ENCODE measurements at regions not wholly inside any gene's neighbourhood (a gene's known extent, or its start where the extent isn't known, plus 50 kb on each side); places are given as distances from the start of the nearest gene placed in this dataset.

- H3K36me3 Mint-ChIP-seq (ENCODE audit: insufficient read depth, unreplicated experiment): no peaks in the 10 kb centered on the region
- no peak overlapping the region for H3K27ac Mint-ChIP-seq (ENCODE audit: low read depth, unreplicated experiment)
- H3K27me3 Mint-ChIP-seq (ENCODE audit: insufficient read depth, unreplicated experiment): no peaks in the 10 kb centered on the region
- BruUV-seq (replicated peaks): no TSS peak
- no peaks in the 10 kb centered on the region for H3K9me3 Mint-ChIP-seq (ENCODE audit: unreplicated experiment)
- intact Hi-C loops (cut with micrococcal nuclease): no loop called here
- ChIA-PET CTCF (interaction anchor here (0.6 to 0.8 kb wide), 3 partner anchors 160 to 660 kb away, joined by 3 to 5 read pairs (median 4); no protein-coding TSS in a partner anchor), POLR2A (interaction anchor here (0.7 to 1.1 kb wide), 2 partner anchors 47 to 360 kb away, joined by 3 read pairs; no protein-coding TSS in a partner anchor)
- TF ChIP-seq CTCF (IDR thresholded peaks at IDR 0.05; ENCODE audit: unreplicated experiment): no peak
- DNase-seq (ENCODE audit: unreplicated experiment): no peak
- H3K4me1 Mint-ChIP-seq (ENCODE audit: insufficient read depth, unreplicated experiment): peaks cover 13% of the 10 kb centered on the region
- H3K4me3 Mint-ChIP-seq (ENCODE audit: unreplicated experiment): no peak overlapping the region
Measured at GRCh38 chr9:108100571-108100970, 611.0 kb upstream of the KLF4 start.

GRCh38 chr9:108099854-108100253 lies 610.3 kb upstream of the KLF4 start:
- CTCF ChIA-PET: interaction anchor here (0.6 to 0.8 kb wide), 2 partner anchors 113 to 661 kb away, joined by 3 to 4 read pairs; no protein-coding TSS in a partner anchor
- POLR2A ChIA-PET: no interaction called here
- no TSS peak for BruUV-seq (replicated peaks)
- H3K36me3 Mint-ChIP-seq (ENCODE audit: insufficient read depth, unreplicated experiment): no peaks in the 10 kb centered on the region
- DNase-seq (ENCODE audit: unreplicated experiment): no peak
- TF ChIP-seq CTCF (IDR thresholded peaks at IDR 0.05; ENCODE audit: unreplicated experiment): no peak
- H3K9me3 Mint-ChIP-seq (ENCODE audit: unreplicated experiment): no peaks in the 10 kb centered on the region
- no peak overlapping the region for H3K27ac Mint-ChIP-seq (ENCODE audit: low read depth, unreplicated experiment)
- intact Hi-C loops (cut with micrococcal nuclease): no loop called here
- H3K4me3 Mint-ChIP-seq (ENCODE audit: unreplicated experiment): no peak overlapping the region
- H3K4me1 Mint-ChIP-seq (ENCODE audit: insufficient read depth, unreplicated experiment): peaks cover 14% of the 10 kb centered on the region
- H3K27me3 Mint-ChIP-seq (ENCODE audit: insufficient read depth, unreplicated experiment): no peaks in the 10 kb centered on the region

- CTCF ChIA-PET: interaction anchor here (1.1 kb wide), 1 partner anchor 28 kb away, joined by 3 read pairs; no protein-coding TSS in a partner anchor
- TF ChIP-seq CTCF (IDR thresholded peaks at IDR 0.05; ENCODE audit: unreplicated experiment): no peak
- peaks cover 24% of the 10 kb centered on the region for H3K4me1 Mint-ChIP-seq (ENCODE audit: insufficient read depth, unreplicated experiment)
- no peaks in the 10 kb centered on the region for H3K9me3 Mint-ChIP-seq (ENCODE audit: unreplicated experiment)
- DNase-seq (ENCODE audit: unreplicated experiment): no peak
- H3K27me3 Mint-ChIP-seq (ENCODE audit: insufficient read depth, unreplicated experiment): no peaks in the 10 kb centered on the region
- no peaks in the 10 kb centered on the region for H3K36me3 Mint-ChIP-seq (ENCODE audit: insufficient read depth, unreplicated experiment)
- POLR2A ChIA-PET: no interaction called here
- peak overlapping the region; percentile 73 for H3K27ac Mint-ChIP-seq (ENCODE audit: low read depth, unreplicated experiment)
- intact Hi-C loops (cut with micrococcal nuclease): no loop called here
- H3K4me3 Mint-ChIP-seq (ENCODE audit: unreplicated experiment): no peak overlapping the region
- BruUV-seq (replicated peaks): no TSS peak
Measured at GRCh38 chr9:108095496-108095895, 605.9 kb upstream of the KLF4 start.

- H3K4me3 Mint-ChIP-seq (ENCODE audit: unreplicated experiment): no peak overlapping the region
- peak; percentile 44 for DNase-seq (ENCODE audit: unreplicated experiment)
- H3K9me3 Mint-ChIP-seq (ENCODE audit: unreplicated experiment): no peaks in the 10 kb centered on the region
- TF ChIP-seq CTCF (IDR thresholded peaks at IDR 0.05; ENCODE audit: unreplicated experiment): no peak
- peak overlapping the region; percentile 81 for H3K27ac Mint-ChIP-seq (ENCODE audit: low read depth, unreplicated experiment)
- peaks cover 16% of the 10 kb centered on the region for H3K4me1 Mint-ChIP-seq (ENCODE audit: insufficient read depth, unreplicated experiment)
- POLR2A ChIA-PET: interaction anchor here (1.2 to 1.7 kb wide), 4 partner anchors 35 to 355 kb away, joined by 4 to 10 read pairs (median 4); no protein-coding TSS in a partner anchor
- TSS peak; percentile 44 for BruUV-seq (replicated peaks)
- CTCF ChIA-PET: interaction anchor here (1.1 kb wide), 2 partner anchors 29 to 42 kb away, joined by 3 read pairs; no protein-coding TSS in a partner anchor
- H3K36me3 Mint-ChIP-seq (ENCODE audit: insufficient read depth, unreplicated experiment): no peaks in the 10 kb centered on the region
- intact Hi-C loops (cut with micrococcal nuclease): no loop called here
- H3K27me3 Mint-ChIP-seq (ENCODE audit: insufficient read depth, unreplicated experiment): no peaks in the 10 kb centered on the region
Measured at GRCh38 chr9:108094676-108094993, 605.1 kb upstream of the KLF4 start.
